ENCODE measurements at regions not wholly inside any gene's neighbourhood (a gene's known extent, or its start where the extent isn't known, plus 50 kb on each side); places are given as distances from the start of the nearest gene placed in this dataset.

GRCh38 chr15:94843060-94843459 is 611.7 kb downstream of the MCTP2 start:
- in situ Hi-C loops (cut with MboI; ENCODE audit: low pct_unique_long_range_greater_than_20kb, low sequenced_read_pairs, unreplicated experiment) = no loop called here
- TF ChIP-seq, protein P1, sequence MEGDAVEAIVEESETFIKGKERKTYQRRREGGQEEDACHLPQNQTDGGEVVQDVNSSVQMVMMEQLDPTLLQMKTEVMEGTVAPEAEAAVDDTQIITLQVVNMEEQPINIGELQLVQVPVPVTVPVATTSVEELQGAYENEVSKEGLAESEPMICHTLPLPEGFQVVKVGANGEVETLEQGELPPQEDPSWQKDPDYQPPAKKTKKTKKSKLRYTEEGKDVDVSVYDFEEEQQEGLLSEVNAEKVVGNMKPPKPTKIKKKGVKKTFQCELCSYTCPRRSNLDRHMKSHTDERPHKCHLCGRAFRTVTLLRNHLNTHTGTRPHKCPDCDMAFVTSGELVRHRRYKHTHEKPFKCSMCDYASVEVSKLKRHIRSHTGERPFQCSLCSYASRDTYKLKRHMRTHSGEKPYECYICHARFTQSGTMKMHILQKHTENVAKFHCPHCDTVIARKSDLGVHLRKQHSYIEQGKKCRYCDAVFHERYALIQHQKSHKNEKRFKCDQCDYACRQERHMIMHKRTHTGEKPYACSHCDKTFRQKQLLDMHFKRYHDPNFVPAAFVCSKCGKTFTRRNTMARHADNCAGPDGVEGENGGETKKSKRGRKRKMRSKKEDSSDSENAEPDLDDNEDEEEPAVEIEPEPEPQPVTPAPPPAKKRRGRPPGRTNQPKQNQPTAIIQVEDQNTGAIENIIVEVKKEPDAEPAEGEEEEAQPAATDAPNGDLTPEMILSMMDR (IDR thresholded peaks at IDR 0.05; ENCODE audit: extremely low read depth, insufficient read depth, missing control alignments) = no peak
- no peak for DNase-seq (ENCODE audit: low spot score)

DNA sequence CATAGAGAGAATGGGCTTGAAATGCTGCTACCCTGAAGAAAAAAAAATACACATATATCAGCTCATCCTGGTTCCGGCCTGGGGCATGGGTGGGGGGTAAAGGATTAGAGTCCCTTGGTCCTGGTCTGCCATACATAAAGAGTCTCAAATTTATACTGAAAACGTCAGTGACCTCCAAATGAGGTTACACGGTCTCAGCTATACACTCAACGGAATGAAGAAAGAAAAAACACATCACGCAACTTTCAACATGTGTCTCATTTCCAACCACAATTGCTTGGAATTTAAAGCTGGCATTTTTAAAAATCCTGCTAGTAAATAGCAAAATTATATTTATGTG is 612.8 kb downstream of the MCTP2 start:
- TF ChIP-seq, protein P1 (IDR thresholded peaks at IDR 0.05; ENCODE audit: extremely low read depth, insufficient read depth, missing control alignments) = no peak
- DNase-seq (ENCODE audit: low spot score) = no peak
- in situ Hi-C loops (cut with MboI; ENCODE audit: low pct_unique_long_range_greater_than_20kb, low sequenced_read_pairs, unreplicated experiment) = no loop called here

DNA sequence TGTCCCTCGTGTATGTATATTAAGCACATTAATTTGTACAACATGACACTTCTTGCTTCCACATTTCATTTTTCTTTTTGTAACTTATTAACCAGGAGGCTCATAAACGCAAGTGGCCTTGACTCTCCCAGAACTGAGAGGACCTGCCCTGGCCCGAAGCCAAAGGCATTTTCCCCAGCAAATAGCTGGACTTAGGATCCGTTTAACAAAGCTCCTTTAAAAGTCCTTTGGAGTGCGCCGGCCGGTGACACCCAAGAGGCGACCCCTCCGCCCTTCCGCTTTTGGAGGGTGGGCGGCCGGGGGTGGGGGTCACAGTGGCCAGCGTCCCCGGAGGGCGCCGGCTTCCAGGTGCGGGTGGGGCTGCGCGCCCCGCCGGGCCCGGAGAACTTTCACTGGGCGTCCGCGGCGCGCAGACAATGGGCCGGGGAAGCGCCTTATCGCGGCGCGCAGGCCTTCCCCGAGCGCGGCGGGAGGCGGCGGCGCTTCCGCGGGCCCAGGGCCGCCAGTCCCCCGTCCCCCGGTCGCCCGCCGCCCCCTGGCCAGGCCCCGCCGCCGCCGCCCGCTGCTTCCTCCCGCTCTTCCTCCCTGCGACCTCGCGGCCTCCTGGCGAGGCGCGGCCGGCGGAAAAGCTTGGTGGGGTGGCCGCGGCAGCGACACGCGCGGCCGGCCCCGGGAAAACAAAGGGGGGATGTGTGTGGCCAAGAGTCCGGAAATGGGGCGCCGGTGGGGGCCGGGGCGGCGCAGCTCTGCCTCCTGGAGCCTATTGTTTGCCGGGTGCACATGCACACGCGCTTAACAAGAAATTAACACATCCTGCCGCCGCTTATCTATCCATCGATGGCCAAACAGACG is 613.4 kb downstream of the MCTP2 start:
- DNase-seq (ENCODE audit: low spot score) = no peak
- TF ChIP-seq, protein P1 (IDR thresholded peaks at IDR 0.05; ENCODE audit: extremely low read depth, insufficient read depth, missing control alignments) = no peak
- in situ Hi-C loops (cut with MboI; ENCODE audit: low pct_unique_long_range_greater_than_20kb, low sequenced_read_pairs, unreplicated experiment) = no loop called here

DNA sequence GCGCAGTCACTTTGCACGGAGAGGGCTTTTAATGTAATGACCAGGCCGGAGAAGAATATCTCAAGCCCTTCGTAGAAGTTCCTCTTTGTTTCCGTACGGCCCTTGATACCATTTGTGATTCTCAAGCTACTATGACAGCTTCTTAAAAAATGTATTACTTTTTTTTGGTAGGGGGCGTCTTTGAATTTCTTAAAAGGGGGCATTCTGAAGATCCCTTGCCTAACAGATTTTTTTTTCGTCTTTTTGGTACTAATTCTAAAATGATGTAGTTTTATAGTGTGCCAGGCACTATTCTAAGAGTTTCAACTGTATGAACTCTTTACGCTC is 614.0 kb downstream of the MCTP2 start:
- in situ Hi-C loops (cut with MboI; ENCODE audit: low pct_unique_long_range_greater_than_20kb, low sequenced_read_pairs, unreplicated experiment) = no loop called here
- TF ChIP-seq, protein P1 (IDR thresholded peaks at IDR 0.05; ENCODE audit: extremely low read depth, insufficient read depth, missing control alignments) = no peak

GRCh38 chr15:94847325-94847724 is 616.0 kb downstream of the MCTP2 start:
- TF ChIP-seq, protein P1 (IDR thresholded peaks at IDR 0.05; ENCODE audit: extremely low read depth, insufficient read depth, missing control alignments) = no peak
- in situ Hi-C loops (cut with MboI; ENCODE audit: low pct_unique_long_range_greater_than_20kb, low sequenced_read_pairs, unreplicated experiment) = no loop called here

More for the DNA sequence above, 614.0 kb downstream of the MCTP2 start:
- no peak for DNase-seq (ENCODE audit: low spot score)

DNA sequence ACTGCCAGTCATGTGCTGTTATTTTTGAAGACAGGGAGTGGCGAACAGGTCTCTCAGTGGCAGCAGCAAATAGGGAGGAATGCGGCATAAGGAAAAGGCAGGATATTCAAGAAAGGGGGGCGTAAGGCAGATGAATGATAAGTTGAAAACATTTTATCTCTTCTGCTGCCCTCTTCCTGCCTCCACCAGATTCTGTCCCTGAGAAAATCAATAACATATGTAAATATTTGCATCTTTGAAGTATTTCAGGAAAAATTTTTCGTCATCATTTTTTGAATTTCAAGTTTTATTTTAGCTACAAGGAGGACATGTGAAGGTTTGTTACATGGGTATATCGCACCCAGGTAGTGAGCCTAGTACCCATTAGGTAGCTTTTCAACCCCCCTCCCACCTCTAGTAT is 616.7 kb downstream of the MCTP2 start:
- DNase-seq (ENCODE audit: low spot score) = no peak
- TF ChIP-seq, protein P1 (IDR thresholded peaks at IDR 0.05; ENCODE audit: extremely low read depth, insufficient read depth, missing control alignments) = no peak
- in situ Hi-C loops (cut with MboI; ENCODE audit: low pct_unique_long_range_greater_than_20kb, low sequenced_read_pairs, unreplicated experiment) = no loop called here

More at GRCh38 chr15:94847325-94847724, 616.0 kb downstream of the MCTP2 start:
- no peak for DNase-seq (ENCODE audit: low spot score)
